ENCODE measurements at regions not wholly inside any gene's neighbourhood (a gene's known extent, or its start where the extent isn't known, plus 50 kb on each side); places are given as distances from the start of the nearest gene placed in this dataset.

DNA sequence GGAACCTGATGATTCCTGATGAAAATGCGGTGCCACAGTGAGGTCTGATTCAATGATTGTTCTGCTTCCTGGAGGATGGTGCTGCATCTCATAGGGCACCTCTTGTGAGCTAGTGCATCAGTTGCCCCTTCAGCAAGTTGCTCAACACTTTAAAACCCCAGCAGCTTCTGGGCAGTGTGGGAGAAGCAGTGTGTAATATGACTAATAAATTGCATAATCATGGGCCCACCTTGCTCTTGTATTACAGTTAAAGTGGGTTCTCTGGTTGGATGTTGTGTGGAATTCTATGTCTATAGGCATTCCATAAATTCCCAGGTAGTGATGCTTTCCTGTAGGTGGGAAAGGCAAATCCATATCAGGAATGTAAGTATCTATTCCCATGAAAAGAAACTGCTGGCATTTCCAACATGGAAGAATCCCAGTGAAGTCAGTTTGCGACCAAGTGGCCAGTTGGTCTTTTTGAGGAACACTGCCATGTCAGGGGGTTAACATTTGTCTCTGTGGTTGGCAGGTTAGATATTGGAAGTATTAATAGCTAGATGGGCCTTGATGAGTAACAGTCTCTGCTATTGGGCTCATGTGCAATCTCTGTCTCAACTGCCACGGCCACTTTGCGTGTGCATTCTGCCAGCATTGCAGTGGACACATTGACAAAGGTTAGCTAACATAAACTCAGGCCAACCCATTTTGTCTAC is 121.1 kb upstream of the OTUD4 start:
- FAIRE-seq (no peak), DNase-seq (ENCODE audit: low read depth, low spot score) (no peak)
- no peak overlapping the region for H2AFZ ChIP-seq (ENCODE audit: low read depth, low read length)
- no TSS peak for BruUV-seq (replicated peaks)
- POLR2A ChIA-PET: no interaction called here
- H3K4me1 ChIP-seq (ENCODE audit: control insufficient read depth, extremely low read depth, insufficient read depth, low read length): no peaks in the 10 kb centered on the region
- H4K20me1 ChIP-seq (replicated peaks; ENCODE audit: control insufficient read depth, extremely low read depth, insufficient read depth, low read length): no peaks in the 10 kb centered on the region
- no peak overlapping the region for H3K9ac ChIP-seq (replicated peaks; ENCODE audit: extremely low read depth, insufficient read depth, low read length)
- H3K27me3 ChIP-seq (ENCODE audit: control insufficient read depth in 2 of 2, insufficient read depth in 2 of 2, low read length in 2 of 2): peaks cover 7 to 11% of the 10 kb centered on the region in 2 experiments
- H3K27ac ChIP-seq (ENCODE audit: insufficient read depth, low read depth, low read length): no peak overlapping the region
- TF ChIP-seq, protein P1, sequence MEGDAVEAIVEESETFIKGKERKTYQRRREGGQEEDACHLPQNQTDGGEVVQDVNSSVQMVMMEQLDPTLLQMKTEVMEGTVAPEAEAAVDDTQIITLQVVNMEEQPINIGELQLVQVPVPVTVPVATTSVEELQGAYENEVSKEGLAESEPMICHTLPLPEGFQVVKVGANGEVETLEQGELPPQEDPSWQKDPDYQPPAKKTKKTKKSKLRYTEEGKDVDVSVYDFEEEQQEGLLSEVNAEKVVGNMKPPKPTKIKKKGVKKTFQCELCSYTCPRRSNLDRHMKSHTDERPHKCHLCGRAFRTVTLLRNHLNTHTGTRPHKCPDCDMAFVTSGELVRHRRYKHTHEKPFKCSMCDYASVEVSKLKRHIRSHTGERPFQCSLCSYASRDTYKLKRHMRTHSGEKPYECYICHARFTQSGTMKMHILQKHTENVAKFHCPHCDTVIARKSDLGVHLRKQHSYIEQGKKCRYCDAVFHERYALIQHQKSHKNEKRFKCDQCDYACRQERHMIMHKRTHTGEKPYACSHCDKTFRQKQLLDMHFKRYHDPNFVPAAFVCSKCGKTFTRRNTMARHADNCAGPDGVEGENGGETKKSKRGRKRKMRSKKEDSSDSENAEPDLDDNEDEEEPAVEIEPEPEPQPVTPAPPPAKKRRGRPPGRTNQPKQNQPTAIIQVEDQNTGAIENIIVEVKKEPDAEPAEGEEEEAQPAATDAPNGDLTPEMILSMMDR (IDR thresholded peaks at IDR 0.05; ENCODE audit: extremely low read depth in 1 of 2, insufficient read depth in 1 of 2, low read depth in 1 of 2, low read length in 2 of 2): no peak
- no peak for TF ChIP-seq POLR2AphosphoS5 (IDR thresholded peaks at IDR 0.05; ENCODE audit: insufficient read depth, low read depth, low read length)
- no peak for TF ChIP-seq GATA2 (IDR thresholded peaks at IDR 0.05; ENCODE audit: insufficient read depth, insufficient read length, low read depth, low read length)
- TF ChIP-seq EZH2 (IDR thresholded peaks at IDR 0.05; ENCODE audit: borderline replicate concordance, low read depth, low read length, severe bottlenecking): no peak
- H3K4me3 ChIP-seq (replicated peaks in 1 of 3; ENCODE audit: insufficient read depth in 1 of 3, low read depth in 1 of 3, low read length in 3 of 3): no peak overlapping the region
- no peaks in the 10 kb centered on the region for H3K9me3 ChIP-seq (replicated peaks; ENCODE audit: control insufficient read depth, insufficient read depth, low read length)
- no peaks in the 10 kb centered on the region for H3K36me3 ChIP-seq (ENCODE audit: control insufficient read depth in 2 of 2, extremely low read depth in 1 of 2, insufficient read depth in 2 of 2, low read length in 2 of 2)
- CTCF ChIA-PET: no interaction called here
- no peaks in the 10 kb centered on the region for H3K79me2 ChIP-seq (ENCODE audit: control insufficient read depth, insufficient read depth, low read length)
- intact Hi-C loops (cut with micrococcal nuclease): no loop called here
- no peak overlapping the region for H3K4me2 ChIP-seq (ENCODE audit: insufficient read depth, low read length)
- dilution Hi-C loops (cut with MboI; ENCODE audit: extremely low pct_ligation_motif_present, low sequenced_read_pairs): no loop called here
- H3K9me1 ChIP-seq (replicated peaks; ENCODE audit: control insufficient read depth, extremely low read depth, insufficient read depth, low read length): no peaks in the 10 kb centered on the region

Data from endothelial cell of umbilical vein (primary cell).